ENCODE measurements at regions not wholly inside any gene's neighbourhood (a gene's known extent, or its start where the extent isn't known, plus 50 kb on each side); places are given as distances from the start of the nearest gene placed in this dataset.

GRCh38 chr12:15049461-15050153 is 76.8 kb downstream of the PDE6H start:
- DNase-seq (peak in 1 of 5 donors; percentile 9), FAIRE-seq (no peak)
- H3K27me3 ChIP-seq (ENCODE audit: control insufficient read depth, insufficient read depth, low read length), result no peaks in the 10 kb centered on the region
- peaks cover 0 to 5% (median 0%) of the 10 kb centered on the region in 3 donors for H3K4me1 ChIP-seq (ENCODE audit: control insufficient read depth in 2 of 3, insufficient read depth in 2 of 3, low read depth in 1 of 3, low read length in 3 of 3)
- H3K36me3 ChIP-seq (ENCODE audit: control insufficient read depth in 2 of 3, insufficient read depth in 3 of 3, low read length in 3 of 3), result no peaks in the 10 kb centered on the region
- TF ChIP-seq CTCF (IDR thresholded peaks at IDR 0.05; ENCODE audit: borderline replicate concordance, extremely low read depth, insufficient read depth), result no peak
- H3K4me3 ChIP-seq (ENCODE audit: low read length in 3 of 3), result peak overlapping the region in 2 of 3 donors; percentile 18 to 27
- intact Hi-C loops (cut with DNase I), result no loop called here
- H3K9me3 ChIP-seq (ENCODE audit: control insufficient read depth in 2 of 3, insufficient read depth in 1 of 3, low read length in 3 of 3), result no peaks in the 10 kb centered on the region
- H3K27ac ChIP-seq (ENCODE audit: low read depth in 2 of 2, low read length in 2 of 2), result peak overlapping the region; percentile 2 to 56
- no peak overlapping the region for H3K9ac ChIP-seq (ENCODE audit: low read length in 3 of 3)

GRCh38 chr12:15050659-15051058 is 77.8 kb downstream of the PDE6H start:
- no peaks in the 10 kb centered on the region for H3K9me3 ChIP-seq (ENCODE audit: control insufficient read depth in 2 of 3, insufficient read depth in 1 of 3, low read length in 3 of 3)
- H3K9ac ChIP-seq (ENCODE audit: low read length in 3 of 3), result no peak overlapping the region
- TF ChIP-seq CTCF (IDR thresholded peaks at IDR 0.05; ENCODE audit: borderline replicate concordance, extremely low read depth, insufficient read depth), result no peak
- intact Hi-C loops (cut with DNase I), result no loop called here
- peak overlapping the region in 2 of 3 donors; percentile 27 to 42 for H3K4me3 ChIP-seq (ENCODE audit: low read length in 3 of 3)
- FAIRE-seq (peak; percentile 29), DNase-seq (peak in 1 of 5 donors; percentile 49)
- no peak overlapping the region for H3K27ac ChIP-seq (ENCODE audit: low read depth in 2 of 2, low read length in 2 of 2)
- no peaks in the 10 kb centered on the region for H3K27me3 ChIP-seq (ENCODE audit: control insufficient read depth, insufficient read depth, low read length)
- H3K36me3 ChIP-seq (ENCODE audit: control insufficient read depth in 2 of 3, insufficient read depth in 3 of 3, low read length in 3 of 3), result no peaks in the 10 kb centered on the region
- H3K4me1 ChIP-seq (ENCODE audit: control insufficient read depth in 2 of 3, insufficient read depth in 2 of 3, low read depth in 1 of 3, low read length in 3 of 3), result peaks cover 0 to 5% (median 0%) of the 10 kb centered on the region in 3 donors

- no peak for TF ChIP-seq CTCF (IDR thresholded peaks at IDR 0.05; ENCODE audit: borderline replicate concordance, extremely low read depth, insufficient read depth)
- peaks cover 0 to 5% (median 0%) of the 10 kb centered on the region in 3 donors for H3K4me1 ChIP-seq (ENCODE audit: control insufficient read depth in 2 of 3, insufficient read depth in 2 of 3, low read depth in 1 of 3, low read length in 3 of 3)
- DNase-seq (no peak), FAIRE-seq (no peak)
- no peak overlapping the region for H3K9ac ChIP-seq (ENCODE audit: low read length in 3 of 3)
- no peak overlapping the region for H3K4me3 ChIP-seq (ENCODE audit: low read length in 3 of 3)
- H3K27me3 ChIP-seq (ENCODE audit: control insufficient read depth, insufficient read depth, low read length), result no peaks in the 10 kb centered on the region
- H3K36me3 ChIP-seq (ENCODE audit: control insufficient read depth in 2 of 3, insufficient read depth in 3 of 3, low read length in 3 of 3), result no peaks in the 10 kb centered on the region
- no peaks in the 10 kb centered on the region for H3K9me3 ChIP-seq (ENCODE audit: control insufficient read depth in 2 of 3, insufficient read depth in 1 of 3, low read length in 3 of 3)
- H3K27ac ChIP-seq (ENCODE audit: low read depth in 2 of 2, low read length in 2 of 2), result no peak overlapping the region
- intact Hi-C loops (cut with DNase I), result no loop called here
These were observed 79.8 kb downstream of the PDE6H start for GRCh38 chr12:15052691-15053090.
